ENCODE measurements at regions not wholly inside any gene's neighbourhood (a gene's known extent, or its start where the extent isn't known, plus 50 kb on each side); places are given as distances from the start of the nearest gene placed in this dataset.

GRCh38 chr19:27975419-27976005, 1237.4 kb downstream of the UQCRFS1 start:
- TF ChIP-seq TEAD4 (IDR thresholded peaks at IDR 0.05) (no peak), EP300 (IDR thresholded peaks at IDR 0.05; ENCODE audit: borderline replicate concordance) (no peak), RAD21 (IDR thresholded peaks at IDR 0.05; ENCODE audit: low read depth) (no peak), EGR1 (IDR thresholded peaks at IDR 0.05) (no peak)

All from Ishikawa (cell line).